Stimulated activated CD8-positive, alpha-beta memory T cell treated with anti-CD3 and anti-CD28 coated beads, Interleukin-4, amount 100 ng/mL, for 24 hours (primary cell): ENCODE measurements at regions not wholly inside any gene's neighbourhood (a gene's known extent, or its start where the extent isn't known, plus 50 kb on each side); places are given as distances from the start of the nearest gene placed in this dataset.

Experiments used
- DNase-seq: peaks from one replicate; pipeline ENCODE4 v3.0.0-alpha.2; 2020; ENCODE audit warnings: low read depth

GRCh38 chr6:137269803-137270202 lies 50.6 kb upstream of the IFNGR1 start:
- no peak for DNase-seq

- DNase-seq, result no peak
Measured at GRCh38 chr6:137269347-137269746, 50.2 kb upstream of the IFNGR1 start.
